ENCODE measurements at regions not wholly inside any gene's neighbourhood (a gene's known extent, or its start where the extent isn't known, plus 50 kb on each side); places are given as distances from the start of the nearest gene placed in this dataset.
A peak's percentile ranks its signal among the peaks of the same experiment; 100 is the strongest.
"Not testable (repeated sequence)": the region's sequence is repeated elsewhere in the genome, so short reads cannot be mapped to it uniquely, and the experiment has no call there.

DNA sequence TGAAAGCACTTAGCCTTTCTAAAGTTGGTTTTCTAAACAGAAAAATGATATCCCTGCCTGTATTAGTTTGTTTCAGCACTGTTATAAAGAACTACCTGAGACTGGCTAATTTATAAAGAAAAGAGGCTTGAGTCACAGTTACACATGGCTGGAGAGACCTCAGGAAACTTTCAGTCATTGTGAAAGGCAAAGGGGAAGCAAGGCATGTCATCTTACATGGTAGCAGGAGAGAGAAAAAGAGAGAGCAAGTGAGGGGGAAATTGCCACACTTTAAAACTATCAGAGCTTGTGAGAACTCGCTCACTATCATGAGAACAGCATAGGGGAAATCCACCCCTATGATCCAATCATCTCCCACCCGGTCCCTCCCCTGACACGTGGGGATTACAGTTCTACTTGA is 64.9 kb downstream of the FAM170A start:
- no peak for DNase-seq (ENCODE audit: low spot score)

DNA sequence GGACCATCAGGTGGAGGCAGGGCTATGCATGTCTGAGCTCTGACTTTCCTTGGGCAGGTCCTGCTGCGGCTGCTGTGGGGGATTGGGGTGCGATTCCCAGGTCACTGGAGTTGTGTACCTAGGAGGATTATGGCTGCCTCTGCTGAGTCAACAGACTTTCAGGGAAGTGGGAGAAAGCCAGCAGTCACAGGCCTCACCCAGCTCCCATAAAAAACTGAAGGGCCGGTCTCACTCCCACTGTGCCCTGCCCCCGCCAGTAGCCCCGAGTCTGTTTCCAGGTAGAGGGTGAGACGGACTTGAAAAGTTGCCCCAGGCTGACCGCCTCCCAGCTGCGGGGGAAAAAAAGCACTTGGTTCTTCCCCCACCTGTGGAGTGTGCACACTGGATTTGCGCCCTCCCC is 76.7 kb downstream of the FAM170A start:
- DNase-seq (ENCODE audit: low spot score), result no peak

DNA sequence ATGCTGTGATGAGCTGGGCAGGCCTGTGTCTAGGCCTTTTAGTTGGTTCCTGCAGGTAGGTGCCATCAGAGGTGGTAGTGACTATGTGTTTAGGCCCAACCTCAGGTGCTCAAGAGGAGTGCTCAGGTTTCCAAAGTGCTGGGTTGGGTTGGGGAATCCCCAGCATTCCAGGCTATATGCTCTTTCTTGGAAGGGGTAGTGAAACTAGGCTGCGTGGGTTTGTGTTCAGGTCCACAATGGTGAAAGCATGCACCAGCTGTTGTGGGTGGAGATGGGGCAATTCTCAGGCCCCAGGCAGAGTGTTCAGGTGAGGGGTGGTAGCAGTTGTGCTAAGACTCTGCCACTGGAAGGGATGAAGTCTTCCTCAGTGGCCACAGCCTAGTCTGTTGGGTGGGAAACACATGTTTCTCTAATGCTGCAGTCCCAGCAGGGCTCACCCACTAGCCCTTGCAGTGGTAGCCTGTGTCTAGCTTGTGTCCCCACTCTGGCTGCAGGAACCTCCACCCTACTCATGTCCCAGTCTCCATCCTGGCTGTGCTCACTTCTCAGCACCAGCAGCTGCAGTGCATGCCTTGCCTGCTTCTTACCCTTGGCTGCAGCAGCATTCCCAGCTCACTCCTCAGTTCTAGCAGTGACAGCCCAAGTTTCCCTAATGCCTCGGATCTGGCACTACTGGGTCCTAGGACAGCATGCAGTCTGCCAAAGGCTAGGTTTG is 78.9 kb downstream of the FAM170A start:
- DNase-seq (ENCODE audit: low spot score), result no peak

DNA sequence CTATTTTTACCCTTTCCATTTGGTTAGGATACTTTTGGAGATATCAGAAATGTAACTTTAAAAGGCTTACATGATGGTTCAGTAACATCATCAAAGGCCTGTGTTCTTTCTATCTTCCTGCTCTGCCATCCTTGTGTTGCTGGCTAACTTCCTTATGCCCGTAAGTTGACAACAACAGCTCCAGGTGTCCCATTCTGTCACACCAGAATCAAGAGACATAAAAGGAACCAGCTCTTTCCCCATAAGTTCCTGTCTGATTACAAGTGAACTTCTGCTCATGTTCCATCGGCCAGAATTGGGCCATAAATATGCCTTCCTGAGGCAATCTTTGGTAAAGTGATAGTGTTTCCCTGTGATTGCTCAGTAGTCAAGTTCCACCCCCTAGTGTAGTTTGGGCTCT is 92.4 kb downstream of the FAM170A start:
- DNase-seq (ENCODE audit: low spot score), result no peak

DNA sequence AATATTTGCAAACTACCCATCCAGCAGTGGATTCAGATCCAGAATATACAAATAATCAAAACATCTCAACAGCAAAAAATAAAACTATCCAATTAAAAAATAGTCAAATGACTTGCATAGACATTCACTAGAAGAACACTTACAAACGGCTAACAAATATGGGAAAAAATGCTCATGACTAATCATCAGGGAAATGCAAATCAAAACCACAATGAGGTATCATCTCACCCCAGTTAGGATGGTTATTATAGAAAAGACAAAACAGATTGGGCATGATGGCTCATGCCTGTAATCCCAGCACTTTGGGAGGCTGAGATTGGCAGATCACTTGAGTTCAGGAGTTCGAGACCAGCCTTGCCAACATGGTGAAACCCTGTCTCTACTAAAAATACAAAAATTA is 95.9 kb downstream of the FAM170A start:
- DNase-seq (ENCODE audit: low spot score), result not testable (repeated sequence)

DNA sequence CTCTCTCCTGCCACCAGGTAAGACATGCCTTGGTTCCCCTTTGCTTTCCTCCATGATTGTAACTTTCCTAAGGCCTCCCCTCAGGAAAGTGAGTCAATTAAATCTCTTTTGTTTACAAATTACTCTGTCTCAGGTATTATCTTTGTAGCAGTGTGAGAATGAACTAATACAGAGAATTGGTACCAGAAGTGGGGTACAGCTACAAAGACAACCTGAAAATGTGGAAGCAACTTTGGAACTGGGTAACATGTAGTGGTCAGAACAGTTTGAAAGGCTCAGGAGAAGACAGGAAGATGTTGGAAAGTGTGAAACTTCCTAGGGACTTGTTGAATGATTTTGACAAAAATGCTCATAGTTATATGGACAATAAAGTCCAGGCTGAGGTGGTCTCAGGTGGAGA is 97.2 kb downstream of the FAM170A start:
- no peak for DNase-seq (ENCODE audit: low spot score)

GRCh38 chr5:119740225-119740624 is 110.9 kb downstream of the FAM170A start:
- DNase-seq (ENCODE audit: low spot score), result no peak

DNA sequence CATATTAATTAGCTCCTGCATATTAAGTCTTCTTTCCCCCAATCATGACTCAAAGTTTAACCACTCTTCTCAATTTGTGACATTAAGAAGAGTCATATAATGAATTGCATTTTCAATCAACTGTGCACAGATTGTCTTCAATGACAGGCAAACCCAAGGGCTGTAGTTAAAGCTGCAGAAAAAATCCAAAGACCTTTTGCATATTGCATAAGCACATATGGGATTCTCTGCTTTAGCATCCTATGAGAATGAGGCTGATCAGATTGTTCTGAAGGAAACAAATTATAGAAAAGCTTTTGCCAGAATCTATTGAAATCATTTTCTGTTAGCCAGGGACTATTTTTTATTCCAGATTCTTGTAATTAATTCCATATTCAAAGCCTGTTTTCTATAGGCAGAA is 112.3 kb downstream of the FAM170A start:
- DNase-seq (ENCODE audit: low spot score), result no peak

GRCh38 chr5:119742311-119742710 is 113.0 kb downstream of the FAM170A start:
- DNase-seq (ENCODE audit: low spot score), result no peak

DNA sequence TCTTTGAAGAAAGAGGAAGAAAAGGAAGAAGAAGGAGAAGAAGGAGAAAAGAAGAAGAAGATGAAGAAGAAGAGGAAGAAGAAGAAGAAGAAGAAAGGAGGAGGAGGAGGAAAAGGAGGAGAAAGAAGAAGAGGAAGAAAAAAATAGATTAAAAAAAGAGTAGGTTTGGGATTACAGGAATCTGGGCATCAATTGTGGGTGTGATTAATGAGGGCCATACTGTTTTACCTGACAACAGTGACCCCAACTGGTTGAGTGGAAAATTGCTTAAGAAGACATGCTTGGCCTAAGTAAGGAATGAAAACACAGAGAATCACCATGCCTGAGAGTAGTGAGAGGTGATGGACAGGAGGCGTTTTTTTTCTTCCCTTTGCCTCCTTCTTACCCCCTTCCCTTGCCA is 114.6 kb downstream of the FAM170A start:
- peak; percentile 44 for DNase-seq (ENCODE audit: low spot score)

GRCh38 chr5:119745976-119746375 is 116.6 kb downstream of the FAM170A start:
- no peak for DNase-seq (ENCODE audit: low spot score)

GRCh38 chr5:119746984-119747383 is 117.6 kb downstream of the FAM170A start:
- DNase-seq (ENCODE audit: low spot score), result no peak

DNA sequence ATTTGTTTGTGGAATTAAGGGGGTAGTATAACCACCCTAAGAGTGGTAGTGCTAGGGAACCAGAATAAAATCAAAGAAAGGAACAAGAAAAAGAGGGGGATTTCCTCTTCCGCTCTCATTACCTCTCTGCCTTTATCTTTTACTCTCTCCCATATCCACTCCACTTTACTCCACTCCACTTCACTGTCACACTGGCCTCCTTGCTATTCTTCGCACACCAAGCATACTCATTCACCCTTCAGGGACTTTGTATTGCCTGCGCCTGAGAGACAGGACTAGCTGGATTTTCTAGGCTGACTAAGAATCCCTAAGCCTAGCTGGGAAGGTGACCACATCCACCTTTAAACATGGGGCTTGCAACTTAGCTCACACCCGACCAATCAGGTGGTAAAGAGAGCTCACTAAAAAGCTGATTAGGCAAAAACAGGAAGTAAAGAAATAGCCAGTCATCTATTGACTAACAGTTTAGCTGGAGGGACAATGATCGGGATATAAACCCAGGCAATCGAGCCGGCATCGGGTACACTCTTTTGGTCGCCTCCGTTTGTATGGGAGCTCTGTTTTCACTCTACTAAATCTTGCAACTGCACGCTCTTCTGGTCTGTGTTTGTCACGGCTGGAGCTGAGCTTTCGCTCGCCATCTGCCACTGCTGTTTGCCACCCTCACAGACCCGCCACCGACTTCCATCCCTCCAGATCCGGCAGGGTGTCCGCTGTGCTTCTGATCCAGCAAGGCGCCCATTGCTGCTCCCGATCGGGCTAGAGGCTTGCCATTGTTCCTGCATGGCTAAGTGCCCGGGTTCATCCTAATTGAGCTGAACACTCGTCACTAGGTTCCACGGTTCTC is 121.8 kb downstream of the FAM170A start:
- no peak for DNase-seq (ENCODE audit: low spot score)

- DNase-seq (ENCODE audit: low spot score), result no peak
Measured at GRCh38 chr5:119751734-119752094, 122.4 kb downstream of the FAM170A start.

- DNase-seq (ENCODE audit: low spot score), result no peak
Measured at GRCh38 chr5:119752921-119753886, 123.8 kb downstream of the FAM170A start.

DNA sequence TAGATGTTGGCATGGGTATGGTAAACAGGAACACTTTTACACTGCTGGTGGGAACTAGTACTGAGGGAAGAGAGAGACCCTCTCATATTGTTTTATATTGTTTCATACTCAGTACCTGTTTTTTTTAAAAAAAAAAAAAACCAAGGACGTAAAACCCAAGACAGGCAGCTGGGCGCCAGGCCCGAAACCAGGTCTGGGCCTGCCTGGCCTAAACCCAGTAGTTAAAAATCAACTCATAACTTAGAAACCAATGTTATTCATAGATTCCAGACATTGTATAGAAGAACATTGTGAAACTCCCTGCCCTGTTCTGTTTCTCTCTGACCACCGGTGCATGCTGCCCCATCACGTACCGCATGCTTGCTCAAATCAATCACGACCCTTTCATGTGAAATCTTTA is 125.5 kb downstream of the FAM170A start:
- not testable (repeated sequence) for DNase-seq (ENCODE audit: low spot score)

- DNase-seq (ENCODE audit: low spot score), result no peak
Measured at GRCh38 chr5:119757276-119757675, 127.9 kb downstream of the FAM170A start.

- DNase-seq (ENCODE audit: low spot score), result not testable (repeated sequence)
Measured at GRCh38 chr5:119769695-119770693, 140.6 kb downstream of the FAM170A start.

GRCh38 chr5:119780145-119780544 is 150.8 kb downstream of the FAM170A start:
- DNase-seq (ENCODE audit: low spot score), result not testable (repeated sequence)

GRCh38 chr5:119785057-119785456 is 155.7 kb downstream of the FAM170A start:
- no peak for DNase-seq (ENCODE audit: low spot score)
